SK-N-SH (cell line): ENCODE measurements at regions not wholly inside any gene's neighbourhood (a gene's known extent, or its start where the extent isn't known, plus 50 kb on each side); places are given as distances from the start of the nearest gene placed in this dataset.

Experiments
- CTCF ChIP-seq: fragments of 200-600 bp; sonication (generic); IDR thresholded peaks from 2 replicates; pipeline ENCODE4 v1.6.1; 2017; ENCODE audit warnings: antibody characterized with exemption, mild to moderate bottlenecking, moderate library complexity
- EP300 ChIP-seq, 2 experiments: IDR thresholded peaks; 2 replicates each; pipeline versions ENCODE4 v1.4.0 to v1.6.1; 2012; ENCODE audit warnings: borderline replicate concordance in 1 of 2, low read depth in 1 of 2, low read length in 1 of 2
- EZH2phosphoT487 ChIP-seq: fragments of 200-600 bp; sonication (generic); IDR thresholded peaks from 2 replicates; pipeline ENCODE4 v1.6.1; 2017; ENCODE audit warnings: low read depth, mixed run types, mild to moderate bottlenecking, antibody characterized with exemption, moderate library complexity, borderline replicate concordance
- GABPA ChIP-seq: IDR thresholded peaks from 2 replicates; pipeline ENCODE4 v1.4.0; 2012; ENCODE audit warnings: low read depth, mild to moderate bottlenecking
- POLR2AphosphoS5 ChIP-seq: IDR thresholded peaks from 2 replicates; pipeline ENCODE4 v1.6.1; 2012; ENCODE audit warnings: low read depth, low read length
- SIN3A ChIP-seq: IDR thresholded peaks from 2 replicates; pipeline ENCODE4 v1.6.1; 2012; ENCODE audit warnings: low read depth, mild to moderate bottlenecking, low read length, moderate library complexity, borderline replicate concordance
- TAF1 ChIP-seq: IDR thresholded peaks from 2 replicates; pipeline ENCODE4 v1.6.1; 2012; ENCODE audit warnings: low read depth, mild to moderate bottlenecking, low read length, moderate library complexity, borderline replicate concordance
- YY1 ChIP-seq: IDR thresholded peaks from 2 replicates; pipeline ENCODE4 v1.4.0; 2012; ENCODE audit warnings: low read depth, mild to moderate bottlenecking
- TF ChIP-seq, protein P1 (sequence below): fragments of 150-350 bp; IDR thresholded peaks from 2 replicates; pipeline ENCODE4 v1.6.1; 2017; ENCODE audit warnings: antibody characterized with exemption, low read length, low read depth, borderline replicate concordance

DNA sequence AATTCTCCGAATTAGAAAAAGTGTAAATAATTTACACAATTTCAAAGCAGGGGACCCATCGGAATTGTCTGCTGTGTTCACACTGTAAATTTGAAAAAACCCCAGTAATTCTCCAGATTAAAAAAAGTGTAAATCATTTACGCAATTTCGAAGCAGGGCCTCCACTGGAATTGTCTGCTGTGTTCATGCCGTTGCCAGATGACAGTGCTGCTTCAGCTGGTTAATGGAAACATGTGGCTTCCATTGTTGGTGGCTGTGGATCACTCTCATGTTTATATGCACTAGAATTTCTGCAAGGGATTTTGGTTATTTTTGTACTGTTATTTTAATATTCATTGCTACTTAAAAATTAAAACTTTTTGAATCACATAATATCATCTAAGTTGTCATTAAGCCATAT is 88.8 kb upstream of the ELMO1 start:
- no peak for TF ChIP-seq POLR2AphosphoS5
- TF ChIP-seq SIN3A, result no peak
- TF ChIP-seq GABPA, result no peak
- TF ChIP-seq CTCF, result no peak
- no peak for TF ChIP-seq YY1
- no peak for TF ChIP-seq TAF1
- TF ChIP-seq EZH2phosphoT487, result no peak
- TF ChIP-seq EP300 (IDR thresholded peaks at IDR 0.05; ENCODE audit: borderline replicate concordance in 1 of 2, low read depth in 1 of 2, low read length in 1 of 2), result no peak
- TF ChIP-seq, protein P1, sequence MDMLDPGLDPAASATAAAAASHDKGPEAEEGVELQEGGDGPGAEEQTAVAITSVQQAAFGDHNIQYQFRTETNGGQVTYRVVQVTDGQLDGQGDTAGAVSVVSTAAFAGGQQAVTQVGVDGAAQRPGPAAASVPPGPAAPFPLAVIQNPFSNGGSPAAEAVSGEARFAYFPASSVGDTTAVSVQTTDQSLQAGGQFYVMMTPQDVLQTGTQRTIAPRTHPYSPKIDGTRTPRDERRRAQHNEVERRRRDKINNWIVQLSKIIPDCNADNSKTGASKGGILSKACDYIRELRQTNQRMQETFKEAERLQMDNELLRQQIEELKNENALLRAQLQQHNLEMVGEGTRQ, result no peak
